DMS153 treated with DMSO at 0.1 percent for 48 hours (cell line): ENCODE measurements at regions not wholly inside any gene's neighbourhood (a gene's known extent, or its start where the extent isn't known, plus 50 kb on each side); places are given as distances from the start of the nearest gene placed in this dataset.

ENCODE experiments used
- DNase-seq: peaks from one replicate; lab custom pipeline; 2025; ENCODE audit not compliant: unreplicated experiment; lab: John Stamatoyannopoulos, UW

GRCh38 chr12:40552868-40553267 lies 139.4 kb upstream of the CNTN1 start:
- DNase-seq = no peak

GRCh38 chr12:40557980-40558379 lies 134.3 kb upstream of the CNTN1 start:
- no peak for DNase-seq

- no peak for DNase-seq
These were observed 132.4 kb upstream of the CNTN1 start for GRCh38 chr12:40559865-40560264.

- no peak for DNase-seq
These were observed 131.4 kb upstream of the CNTN1 start for GRCh38 chr12:40560848-40561247.

- DNase-seq = no peak
These were observed 130.8 kb upstream of the CNTN1 start for GRCh38 chr12:40561395-40561966.

GRCh38 chr12:40565029-40565633 lies 127.1 kb upstream of the CNTN1 start:
- DNase-seq = no peak

- DNase-seq = no peak
These were observed 126.0 kb upstream of the CNTN1 start for GRCh38 chr12:40566271-40566670.

GRCh38 chr12:40569626-40570179 lies 122.5 kb upstream of the CNTN1 start:
- no peak for DNase-seq

GRCh38 chr12:40573024-40573423 lies 119.2 kb upstream of the CNTN1 start:
- no peak for DNase-seq

- no peak for DNase-seq
These were observed 116.3 kb upstream of the CNTN1 start for GRCh38 chr12:40575987-40576386.

GRCh38 chr12:40577834-40578233 lies 114.4 kb upstream of the CNTN1 start:
- no peak for DNase-seq

GRCh38 chr12:40579687-40580086 lies 112.6 kb upstream of the CNTN1 start:
- no peak for DNase-seq

- DNase-seq = no peak
These were observed 111.9 kb upstream of the CNTN1 start for GRCh38 chr12:40580346-40580745.

GRCh38 chr12:40581889-40582288 lies 110.3 kb upstream of the CNTN1 start:
- DNase-seq = no peak

GRCh38 chr12:40583743-40584142 lies 108.5 kb upstream of the CNTN1 start:
- DNase-seq = no peak

- no peak for DNase-seq
These were observed 107.5 kb upstream of the CNTN1 start for GRCh38 chr12:40584763-40585162.

GRCh38 chr12:40586823-40587222 lies 105.4 kb upstream of the CNTN1 start:
- DNase-seq = no peak

GRCh38 chr12:40587421-40587820 lies 104.8 kb upstream of the CNTN1 start:
- DNase-seq = no peak

GRCh38 chr12:40587970-40588369 lies 104.3 kb upstream of the CNTN1 start:
- no peak for DNase-seq

GRCh38 chr12:40597133-40597532 lies 95.1 kb upstream of the CNTN1 start:
- no peak for DNase-seq

- DNase-seq = no peak
These were observed 94.2 kb upstream of the CNTN1 start for GRCh38 chr12:40598073-40598472.

GRCh38 chr12:40602562-40602961 lies 89.7 kb upstream of the CNTN1 start:
- DNase-seq = no peak

- DNase-seq = no peak
These were observed 77.3 kb upstream of the CNTN1 start for GRCh38 chr12:40614923-40615322.
